Stomach (tissue), 4 donors: ENCODE measurements at regions not wholly inside any gene's neighbourhood (a gene's known extent, or its start where the extent isn't known, plus 50 kb on each side); places are given as distances from the start of the nearest gene placed in this dataset.

Source experiments
- EP300 ChIP-seq: sonication (generic); formaldehyde crosslinking; IDR thresholded peaks from one replicate; pipeline ENCODE4 v1.6.1; 2017; ENCODE audit warnings: antibody characterized with exemption
- POLR2A ChIP-seq, 4 donors: fragments of 450-650 bp; IDR thresholded peaks; one replicate each; pipeline ENCODE4 v1.6.1; 2016; ENCODE audit warnings: antibody characterized with exemption in 4 of 4, control low read depth in 2 of 4, mild to moderate bottlenecking in 1 of 4, moderate library complexity in 1 of 4
- POLR2AphosphoS5 ChIP-seq, 3 donors: sonication (generic); formaldehyde crosslinking; IDR thresholded peaks; one replicate each; pipeline ENCODE4 v1.6.1; 2016; ENCODE audit warnings: antibody characterized with exemption in 3 of 3
- TF ChIP-seq, protein P1 (sequence below), 7 experiments: fragments of 450-650 bp in 4 of 7; fragments of 200-600 bp in 3 of 7; sonication (generic) in 3 of 7; IDR thresholded peaks; one replicate each; pipeline ENCODE4 v1.5.1; 2016 to 2019; ENCODE audit warnings: antibody characterized with exemption in 7 of 7, control low read depth in 2 of 7, mild to moderate bottlenecking in 1 of 7

GRCh38 chr14:98927986-98928385 is 344.0 kb downstream of the BCL11B start:
- TF ChIP-seq, protein P1, sequence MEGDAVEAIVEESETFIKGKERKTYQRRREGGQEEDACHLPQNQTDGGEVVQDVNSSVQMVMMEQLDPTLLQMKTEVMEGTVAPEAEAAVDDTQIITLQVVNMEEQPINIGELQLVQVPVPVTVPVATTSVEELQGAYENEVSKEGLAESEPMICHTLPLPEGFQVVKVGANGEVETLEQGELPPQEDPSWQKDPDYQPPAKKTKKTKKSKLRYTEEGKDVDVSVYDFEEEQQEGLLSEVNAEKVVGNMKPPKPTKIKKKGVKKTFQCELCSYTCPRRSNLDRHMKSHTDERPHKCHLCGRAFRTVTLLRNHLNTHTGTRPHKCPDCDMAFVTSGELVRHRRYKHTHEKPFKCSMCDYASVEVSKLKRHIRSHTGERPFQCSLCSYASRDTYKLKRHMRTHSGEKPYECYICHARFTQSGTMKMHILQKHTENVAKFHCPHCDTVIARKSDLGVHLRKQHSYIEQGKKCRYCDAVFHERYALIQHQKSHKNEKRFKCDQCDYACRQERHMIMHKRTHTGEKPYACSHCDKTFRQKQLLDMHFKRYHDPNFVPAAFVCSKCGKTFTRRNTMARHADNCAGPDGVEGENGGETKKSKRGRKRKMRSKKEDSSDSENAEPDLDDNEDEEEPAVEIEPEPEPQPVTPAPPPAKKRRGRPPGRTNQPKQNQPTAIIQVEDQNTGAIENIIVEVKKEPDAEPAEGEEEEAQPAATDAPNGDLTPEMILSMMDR (IDR thresholded peaks at IDR 0.05), result no peak
- no peak for TF ChIP-seq POLR2A (IDR thresholded peaks at IDR 0.05)
- no peak for TF ChIP-seq POLR2AphosphoS5 (IDR thresholded peaks at IDR 0.05)
- no peak for TF ChIP-seq EP300
